ENCODE measurements at regions not wholly inside any gene's neighbourhood (a gene's known extent, or its start where the extent isn't known, plus 50 kb on each side); places are given as distances from the start of the nearest gene placed in this dataset. TPM values are rescaled to one million over a fixed set of nuclear protein-coding genes. Genes with fewer than 3 reads are reported as not detected.

DNA sequence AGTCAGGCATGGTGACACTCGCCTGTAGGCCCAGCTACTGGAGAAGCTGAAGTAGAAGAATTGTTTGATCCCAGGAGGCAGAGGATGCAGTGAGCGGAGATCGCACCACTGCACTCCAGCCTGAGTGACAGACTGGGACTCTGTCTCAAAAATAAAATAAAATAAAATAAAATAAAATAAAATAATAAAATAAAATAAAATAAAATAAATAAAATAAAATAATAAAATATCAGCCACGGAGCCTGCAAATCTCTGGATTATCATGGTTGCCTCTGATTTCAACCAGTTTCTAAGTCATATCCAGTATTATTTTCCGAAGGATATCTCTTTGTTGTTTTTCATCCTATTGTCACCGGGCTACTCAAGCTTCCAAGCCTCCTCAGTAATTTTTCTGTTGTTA, 51.7 kb upstream of the FZD8 start (continued):
- no peak for TF ChIP-seq TCF7 (IDR thresholded peaks at IDR 0.05; ENCODE audit: borderline replicate concordance)
- TF ChIP-seq POU2F2 (IDR thresholded peaks at IDR 0.05; ENCODE audit: borderline replicate concordance, low read depth, low read length), result no peak
- no peak for TF ChIP-seq ZNF274 (IDR thresholded peaks at IDR 0.05; ENCODE audit: insufficient read depth, insufficient read length)

Small RNA genes lying in the stretch of these regions (small RNA-seq; reads per million reads assigned to genes)
- gene RF00019 (not detected), gene RF00561 (not detected)
